ENCODE measurements at regions not wholly inside any gene's neighbourhood (a gene's known extent, or its start where the extent isn't known, plus 50 kb on each side); places are given as distances from the start of the nearest gene placed in this dataset.

- TF ChIP-seq EZH2 (IDR thresholded peaks at IDR 0.05; ENCODE audit: borderline replicate concordance, low read length) (no peak), CTCF (IDR thresholded peaks at IDR 0.05; ENCODE audit: low read length) (no peak)
Measured at GRCh38 chr5:104198156-104198555, 635.6 kb upstream of the NUDT12 start.
